ENCODE measurements at regions not wholly inside any gene's neighbourhood (a gene's known extent, or its start where the extent isn't known, plus 50 kb on each side); places are given as distances from the start of the nearest gene placed in this dataset.
"Not testable (repeated sequence)": the region's sequence is repeated elsewhere in the genome, so short reads cannot be mapped to it uniquely, and the experiment has no call there.

- Mint-ChIP-seq H3K27me3 (ENCODE audit: low read depth) (peaks cover 8% of the 10 kb centered on the region), H3K9me3 (ENCODE audit: insufficient read depth) (no peaks in the 10 kb centered on the region), H3K4me3 (no peak overlapping the region), H3K36me3 (ENCODE audit: low read depth) (no peaks in the 10 kb centered on the region), H3K27ac (no peak overlapping the region), H3K4me1 (ENCODE audit: low read depth) (no peaks in the 10 kb centered on the region)
- DNase-seq (no peak), ATAC-seq (no peak)
- POLR2A ChIA-PET, result no interaction called here
- CTCF ChIA-PET, result no interaction called here
Measured at GRCh38 chr15:55084673-55085072, 112.1 kb downstream of the RSL24D1 start.

GRCh38 chr15:55084216-55084615, 112.5 kb downstream of the RSL24D1 start:
- DNase-seq (no peak), ATAC-seq (no peak)
- Mint-ChIP-seq H3K4me1 (ENCODE audit: low read depth) (no peaks in the 10 kb centered on the region), H3K27me3 (ENCODE audit: low read depth) (peaks cover 8% of the 10 kb centered on the region), H3K36me3 (ENCODE audit: low read depth) (no peaks in the 10 kb centered on the region), H3K4me3 (no peak overlapping the region), H3K27ac (no peak overlapping the region), H3K9me3 (ENCODE audit: insufficient read depth) (no peaks in the 10 kb centered on the region)
- ChIA-PET CTCF (no interaction called here), POLR2A (no interaction called here)

GRCh38 chr15:55077052-55077451, 119.7 kb downstream of the RSL24D1 start:
- CTCF ChIA-PET, result interaction anchor here (1.1 kb wide), 1 partner anchor 9 kb away, joined by 4 read pairs; no protein-coding TSS in a partner anchor
- Mint-ChIP-seq H3K4me1 (ENCODE audit: low read depth) (peaks cover 14% of the 10 kb centered on the region), H3K36me3 (ENCODE audit: low read depth) (peaks cover 17% of the 10 kb centered on the region), H3K4me3 (peak overlapping the region; percentile 27), H3K27ac (peak overlapping the region; percentile 80)
- H3K27me3 Mint-ChIP-seq (ENCODE audit: low read depth); DNase-seq; H3K9me3 Mint-ChIP-seq (ENCODE audit: insufficient read depth); ATAC-seq; POLR2A ChIA-PET: not testable (repeated sequence)

GRCh38 chr15:55074431-55074830, 122.3 kb downstream of the RSL24D1 start:
- DNase-seq, result no peak
- ATAC-seq, result no peak
- no peak overlapping the region for H3K27ac Mint-ChIP-seq
- peaks cover 10% of the 10 kb centered on the region for H3K9me3 Mint-ChIP-seq (ENCODE audit: insufficient read depth)
- ChIA-PET POLR2A (no interaction called here), CTCF (no interaction called here)
- H3K36me3 Mint-ChIP-seq (ENCODE audit: low read depth), result peaks cover 17% of the 10 kb centered on the region
- peaks cover 14% of the 10 kb centered on the region for H3K4me1 Mint-ChIP-seq (ENCODE audit: low read depth)
- peaks cover 6% of the 10 kb centered on the region for H3K27me3 Mint-ChIP-seq (ENCODE audit: low read depth)
- no peak overlapping the region for H3K4me3 Mint-ChIP-seq

- H3K27me3 Mint-ChIP-seq (ENCODE audit: low read depth); H3K4me3 Mint-ChIP-seq; H3K27ac Mint-ChIP-seq; ATAC-seq; H3K36me3 Mint-ChIP-seq (ENCODE audit: low read depth); CTCF ChIA-PET; H3K4me1 Mint-ChIP-seq (ENCODE audit: low read depth); POLR2A ChIA-PET; DNase-seq: not testable (repeated sequence)
- H3K9me3 Mint-ChIP-seq (ENCODE audit: insufficient read depth), result peaks cover 10% of the 10 kb centered on the region
Measured at GRCh38 chr15:55063970-55064369, 132.8 kb downstream of the RSL24D1 start.

- Mint-ChIP-seq H3K4me1 (ENCODE audit: low read depth) (no peaks in the 10 kb centered on the region), H3K27me3 (ENCODE audit: low read depth) (peaks cover 8% of the 10 kb centered on the region), H3K27ac (no peak overlapping the region), H3K4me3 (no peak overlapping the region), H3K9me3 (ENCODE audit: insufficient read depth) (peaks cover 10% of the 10 kb centered on the region), H3K36me3 (ENCODE audit: low read depth) (no peaks in the 10 kb centered on the region)
- DNase-seq (no peak), ATAC-seq (no peak)
- CTCF ChIA-PET, result no interaction called here
- POLR2A ChIA-PET, result no interaction called here
Measured at GRCh38 chr15:55060836-55061235, 135.9 kb downstream of the RSL24D1 start.

GRCh38 chr15:55056500-55056899, 140.2 kb downstream of the RSL24D1 start:
- POLR2A ChIA-PET, result no interaction called here
- Mint-ChIP-seq H3K27me3 (ENCODE audit: low read depth) (peaks cover 8% of the 10 kb centered on the region), H3K4me3 (no peak overlapping the region), H3K9me3 (ENCODE audit: insufficient read depth) (no peaks in the 10 kb centered on the region), H3K36me3 (ENCODE audit: low read depth) (no peaks in the 10 kb centered on the region), H3K4me1 (ENCODE audit: low read depth) (no peaks in the 10 kb centered on the region), H3K27ac (no peak overlapping the region)
- DNase-seq (no peak), ATAC-seq (no peak)
- CTCF ChIA-PET, result interaction anchor here (1.0 kb wide), 1 partner anchor 32 kb away, joined by 3 read pairs; no protein-coding TSS in a partner anchor

GRCh38 chr15:55044162-55044561, 152.6 kb downstream of the RSL24D1 start:
- DNase-seq (no peak), ATAC-seq (no peak)
- ChIA-PET CTCF (no interaction called here), POLR2A (no interaction called here)
- Mint-ChIP-seq H3K27ac (no peak overlapping the region), H3K27me3 (ENCODE audit: low read depth) (peaks cover 8% of the 10 kb centered on the region), H3K36me3 (ENCODE audit: low read depth) (no peaks in the 10 kb centered on the region), H3K9me3 (ENCODE audit: insufficient read depth) (no peaks in the 10 kb centered on the region), H3K4me3 (no peak overlapping the region), H3K4me1 (ENCODE audit: low read depth) (no peaks in the 10 kb centered on the region)

GRCh38 chr15:55037071-55037470, 159.7 kb downstream of the RSL24D1 start:
- no peak overlapping the region for H3K27ac Mint-ChIP-seq
- POLR2A ChIA-PET, result no interaction called here
- no peaks in the 10 kb centered on the region for H3K36me3 Mint-ChIP-seq (ENCODE audit: low read depth)
- no peak for DNase-seq
- H3K9me3 Mint-ChIP-seq (ENCODE audit: insufficient read depth), result no peaks in the 10 kb centered on the region
- CTCF ChIA-PET, result no interaction called here
- no peaks in the 10 kb centered on the region for H3K4me1 Mint-ChIP-seq (ENCODE audit: low read depth)
- H3K27me3 Mint-ChIP-seq (ENCODE audit: low read depth), result peaks cover 2% of the 10 kb centered on the region
- no peak for ATAC-seq
- no peak overlapping the region for H3K4me3 Mint-ChIP-seq

GRCh38 chr15:55035749-55036148, 161.0 kb downstream of the RSL24D1 start:
- Mint-ChIP-seq H3K27me3 (ENCODE audit: low read depth) (no peaks in the 10 kb centered on the region), H3K4me3 (no peak overlapping the region), H3K4me1 (ENCODE audit: low read depth) (no peaks in the 10 kb centered on the region), H3K9me3 (ENCODE audit: insufficient read depth) (no peaks in the 10 kb centered on the region), H3K27ac (no peak overlapping the region), H3K36me3 (ENCODE audit: low read depth) (no peaks in the 10 kb centered on the region)
- POLR2A ChIA-PET, result no interaction called here
- CTCF ChIA-PET, result no interaction called here
- DNase-seq (no peak), ATAC-seq (no peak)

GRCh38 chr15:55033574-55033973, 163.2 kb downstream of the RSL24D1 start:
- H3K27me3 Mint-ChIP-seq (ENCODE audit: low read depth), result peaks cover 4% of the 10 kb centered on the region
- no peaks in the 10 kb centered on the region for H3K36me3 Mint-ChIP-seq (ENCODE audit: low read depth)
- ChIA-PET CTCF (no interaction called here), POLR2A (no interaction called here)
- H3K4me3 Mint-ChIP-seq, result no peak overlapping the region
- H3K4me1 Mint-ChIP-seq (ENCODE audit: low read depth), result no peaks in the 10 kb centered on the region
- H3K9me3 Mint-ChIP-seq (ENCODE audit: insufficient read depth), result no peaks in the 10 kb centered on the region
- no peak for DNase-seq
- no peak overlapping the region for H3K27ac Mint-ChIP-seq
- ATAC-seq, result no peak

GRCh38 chr15:55031727-55032126, 165.0 kb downstream of the RSL24D1 start:
- ChIA-PET POLR2A (no interaction called here), CTCF (no interaction called here)
- H3K36me3 Mint-ChIP-seq (ENCODE audit: low read depth), result no peaks in the 10 kb centered on the region
- no peaks in the 10 kb centered on the region for H3K9me3 Mint-ChIP-seq (ENCODE audit: insufficient read depth)
- H3K4me1 Mint-ChIP-seq (ENCODE audit: low read depth), result no peaks in the 10 kb centered on the region
- H3K27me3 Mint-ChIP-seq (ENCODE audit: low read depth), result peaks cover 9% of the 10 kb centered on the region
- H3K27ac Mint-ChIP-seq, result no peak overlapping the region
- no peak overlapping the region for H3K4me3 Mint-ChIP-seq
- ATAC-seq (no peak), DNase-seq (no peak)

GRCh38 chr15:55026381-55026780, 170.4 kb downstream of the RSL24D1 start:
- ChIA-PET CTCF (no interaction called here), POLR2A (no interaction called here)
- H3K9me3 Mint-ChIP-seq (ENCODE audit: insufficient read depth), result no peaks in the 10 kb centered on the region
- H3K4me1 Mint-ChIP-seq (ENCODE audit: low read depth), result no peaks in the 10 kb centered on the region
- peaks cover 9% of the 10 kb centered on the region for H3K27me3 Mint-ChIP-seq (ENCODE audit: low read depth)
- DNase-seq, result no peak
- no peak for ATAC-seq
- H3K27ac Mint-ChIP-seq, result no peak overlapping the region
- H3K4me3 Mint-ChIP-seq, result no peak overlapping the region
- no peaks in the 10 kb centered on the region for H3K36me3 Mint-ChIP-seq (ENCODE audit: low read depth)

Measured in activated CD8-positive, alpha-beta T cell treated with anti-CD3 and anti-CD28 coated beads, Interleukin-2, amount 10 ng/mL, durations not matched to agents 7 days and 5 days (primary cell).